ENCODE measurements at regions not wholly inside any gene's neighbourhood (a gene's known extent, or its start where the extent isn't known, plus 50 kb on each side); places are given as distances from the start of the nearest gene placed in this dataset.

DNA sequence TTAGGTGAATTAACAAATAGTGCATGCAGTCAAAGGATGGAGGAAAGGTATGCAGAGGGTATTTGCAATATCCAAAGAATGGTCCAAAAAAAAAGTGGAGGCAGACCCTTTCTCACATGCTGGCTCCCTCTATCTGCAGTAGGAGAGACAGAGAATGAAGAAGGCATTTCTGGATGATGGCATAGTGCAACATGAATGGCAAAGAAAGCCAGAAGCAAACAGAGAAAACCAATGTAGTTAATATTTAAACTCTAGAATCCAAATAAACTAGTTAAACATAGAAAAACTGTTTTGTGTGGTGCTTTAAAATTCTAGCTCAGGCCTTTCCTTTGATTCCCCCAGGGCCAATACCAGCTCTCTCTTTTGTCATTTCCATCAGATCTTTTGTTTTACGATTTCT is 403.1 kb upstream of the WWC1 start:
- Histone ChIP-seq H3K9me3 (no peaks in the 10 kb centered on the region), H3K27ac (no peak overlapping the region), H3K36me3 (no peaks in the 10 kb centered on the region), H3K4me1 (no peaks in the 10 kb centered on the region), H3K4me3 (no peak overlapping the region), H3K27me3 (no peaks in the 10 kb centered on the region)
- intact Hi-C loops (cut with DNase I), result no loop called here
- DNase-seq (no peak), ATAC-seq (no peak), FAIRE-seq (no peak)
- TF ChIP-seq, protein P1, sequence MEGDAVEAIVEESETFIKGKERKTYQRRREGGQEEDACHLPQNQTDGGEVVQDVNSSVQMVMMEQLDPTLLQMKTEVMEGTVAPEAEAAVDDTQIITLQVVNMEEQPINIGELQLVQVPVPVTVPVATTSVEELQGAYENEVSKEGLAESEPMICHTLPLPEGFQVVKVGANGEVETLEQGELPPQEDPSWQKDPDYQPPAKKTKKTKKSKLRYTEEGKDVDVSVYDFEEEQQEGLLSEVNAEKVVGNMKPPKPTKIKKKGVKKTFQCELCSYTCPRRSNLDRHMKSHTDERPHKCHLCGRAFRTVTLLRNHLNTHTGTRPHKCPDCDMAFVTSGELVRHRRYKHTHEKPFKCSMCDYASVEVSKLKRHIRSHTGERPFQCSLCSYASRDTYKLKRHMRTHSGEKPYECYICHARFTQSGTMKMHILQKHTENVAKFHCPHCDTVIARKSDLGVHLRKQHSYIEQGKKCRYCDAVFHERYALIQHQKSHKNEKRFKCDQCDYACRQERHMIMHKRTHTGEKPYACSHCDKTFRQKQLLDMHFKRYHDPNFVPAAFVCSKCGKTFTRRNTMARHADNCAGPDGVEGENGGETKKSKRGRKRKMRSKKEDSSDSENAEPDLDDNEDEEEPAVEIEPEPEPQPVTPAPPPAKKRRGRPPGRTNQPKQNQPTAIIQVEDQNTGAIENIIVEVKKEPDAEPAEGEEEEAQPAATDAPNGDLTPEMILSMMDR (IDR thresholded peaks at IDR 0.05), result no peak
- 31 to 43% methylated on average over 1 of the region's 1 CpG for WGBS, 2 donors

DNA sequence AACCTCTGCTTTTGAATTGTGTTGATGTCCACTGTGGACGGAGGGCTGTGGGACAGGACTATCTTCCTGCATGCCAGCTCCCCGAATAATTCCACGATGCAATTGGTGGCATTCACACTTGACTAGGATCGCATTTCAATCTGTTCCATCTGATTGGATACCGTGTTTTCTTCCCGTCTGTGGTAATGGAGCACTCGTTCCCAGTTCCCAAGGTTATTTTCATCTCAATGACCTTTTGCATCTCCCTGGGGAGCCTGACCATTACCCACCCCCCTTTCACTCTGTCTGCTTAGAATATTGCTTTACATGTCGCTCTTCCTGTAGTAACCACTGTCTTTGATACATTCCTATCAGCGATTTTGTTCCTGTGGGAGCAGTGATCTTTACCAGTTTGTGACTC is 402.2 kb upstream of the WWC1 start:
- H3K4me3 ChIP-seq, result no peak overlapping the region
- intact Hi-C loops (cut with DNase I), result no loop called here
- no peak overlapping the region for H3K27ac ChIP-seq
- no peaks in the 10 kb centered on the region for H3K36me3 ChIP-seq
- ATAC-seq, result no peak
- no peaks in the 10 kb centered on the region for H3K4me1 ChIP-seq
- TF ChIP-seq, protein P1 (IDR thresholded peaks at IDR 0.05), result no peak
- no peaks in the 10 kb centered on the region for H3K27me3 ChIP-seq
- WGBS, 2 donors, result 62 to 68% methylated on average over 9 of the region's 9 CpGs
- no peak for FAIRE-seq
- no peak for DNase-seq
- H3K9me3 ChIP-seq, result no peaks in the 10 kb centered on the region

DNA sequence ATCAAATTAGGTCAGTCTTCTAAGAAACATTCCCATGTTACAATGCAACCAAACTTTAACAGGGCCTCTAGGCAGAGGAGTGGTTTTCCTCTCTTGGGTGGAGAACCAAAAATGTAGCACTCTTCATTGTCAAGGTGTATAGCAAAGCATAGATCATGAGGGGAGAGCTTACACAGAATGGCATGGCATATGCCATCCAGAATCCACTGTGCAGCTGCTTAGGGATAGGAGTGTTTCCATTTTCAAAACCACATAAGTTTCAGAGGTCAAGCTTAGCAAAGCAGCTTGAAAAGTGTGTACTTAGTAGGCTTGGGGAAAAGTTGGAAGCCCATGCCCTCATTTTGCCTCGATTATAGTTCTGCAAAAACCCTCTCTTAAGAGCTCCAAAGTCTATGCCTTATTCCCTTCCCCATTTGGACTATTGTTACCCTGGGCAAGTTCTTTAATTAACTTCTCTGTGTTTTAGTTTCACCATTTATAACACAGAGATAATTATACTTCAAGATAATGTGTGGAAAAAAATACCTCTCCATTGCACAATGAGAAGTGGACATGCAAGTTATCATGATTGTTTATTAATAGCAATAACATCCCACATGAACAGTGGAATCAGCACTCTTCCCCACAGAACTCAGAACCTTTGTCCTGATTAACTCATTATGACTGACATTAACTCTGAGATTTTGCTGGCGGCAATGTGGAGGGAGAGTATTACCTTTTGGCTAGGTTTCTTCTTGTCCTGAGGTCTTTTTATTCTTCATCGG is 398.9 kb upstream of the WWC1 start:
- no peak for DNase-seq
- Histone ChIP-seq H3K4me3 (no peak overlapping the region), H3K4me1 (no peaks in the 10 kb centered on the region), H3K36me3 (no peaks in the 10 kb centered on the region), H3K9me3 (no peaks in the 10 kb centered on the region), H3K27ac (no peak overlapping the region), H3K27me3 (no peaks in the 10 kb centered on the region)
- FAIRE-seq, result no peak
- no peak for ATAC-seq
- TF ChIP-seq, protein P1 (IDR thresholded peaks at IDR 0.05), result no peak
- WGBS, 2 donors, result 76 to 80% methylated on average over 3 of the region's 3 CpGs
- intact Hi-C loops (cut with DNase I), result no loop called here

DNA sequence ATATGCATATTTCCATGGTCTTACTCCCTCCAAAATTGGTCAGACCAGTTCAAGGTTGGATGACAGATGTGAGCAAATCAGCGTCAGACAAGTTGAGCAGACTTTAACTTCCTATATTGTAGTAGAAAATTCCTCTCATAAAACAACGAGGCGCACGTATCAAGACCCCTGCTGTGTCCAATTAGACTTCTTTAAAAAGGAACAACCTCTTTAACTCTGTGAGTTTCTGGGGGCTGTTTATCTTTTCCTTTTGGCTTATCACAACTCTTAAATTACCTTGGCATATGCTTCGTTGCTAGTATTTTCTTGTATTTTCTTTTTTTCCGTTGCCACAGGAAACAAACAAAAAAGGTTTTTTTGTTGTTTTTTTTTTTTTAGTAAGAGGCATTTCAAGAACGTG is 398.2 kb upstream of the WWC1 start:
- Histone ChIP-seq H3K27me3 (no peaks in the 10 kb centered on the region), H3K27ac (no peak overlapping the region), H3K4me3 (no peak overlapping the region), H3K4me1 (no peaks in the 10 kb centered on the region), H3K36me3 (no peaks in the 10 kb centered on the region), H3K9me3 (no peaks in the 10 kb centered on the region)
- intact Hi-C loops (cut with DNase I), result no loop called here
- ATAC-seq, result no peak
- TF ChIP-seq, protein P1 (IDR thresholded peaks at IDR 0.05), result no peak
- no peak for FAIRE-seq
- no peak for DNase-seq
- WGBS, 2 donors, result 59 to 67% methylated on average over 7 of the region's 7 CpGs

DNA sequence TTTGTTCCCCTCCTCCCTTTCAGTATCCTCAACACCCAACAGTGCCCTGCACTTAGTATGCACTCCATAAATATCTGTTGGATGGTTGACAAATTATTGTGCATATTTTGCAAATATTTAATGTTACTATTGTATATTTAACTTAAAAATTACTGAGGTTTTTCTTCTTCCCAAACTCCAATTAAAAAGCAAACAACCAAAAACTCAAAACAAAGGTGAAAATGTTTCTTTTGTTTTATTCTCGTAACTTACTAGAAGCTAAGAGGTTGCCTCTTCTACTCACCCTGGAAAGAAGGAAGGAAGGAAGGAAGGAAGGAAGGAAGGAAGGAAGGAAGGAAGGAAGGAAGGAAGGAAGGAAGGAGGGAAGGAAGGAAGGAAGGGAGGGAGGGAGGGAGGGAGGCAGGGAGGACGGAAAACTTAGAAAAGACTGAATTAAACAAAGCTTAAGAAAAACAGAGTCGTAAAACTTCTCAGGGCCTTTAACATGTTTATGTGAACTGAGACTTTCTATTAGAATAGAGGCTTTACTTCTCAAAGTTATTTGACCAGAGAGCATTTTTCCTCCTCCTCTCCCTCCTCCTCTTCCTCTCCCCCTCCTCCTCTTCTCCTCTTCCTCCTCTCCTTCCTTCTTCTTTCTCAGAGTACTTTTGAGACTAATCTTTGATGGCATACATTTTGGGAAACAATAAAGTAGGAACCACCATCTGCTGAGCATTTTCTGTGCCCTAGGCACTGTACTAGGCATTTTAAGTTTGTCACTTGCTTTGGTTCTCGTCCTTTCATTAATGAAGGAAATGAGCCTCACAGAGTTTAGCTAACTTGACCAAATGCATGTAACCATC is 396.6 kb upstream of the WWC1 start:
- no peak for ATAC-seq
- no peak for DNase-seq
- Histone ChIP-seq H3K4me1 (no peaks in the 10 kb centered on the region), H3K27ac (no peak overlapping the region), H3K9me3 (no peaks in the 10 kb centered on the region), H3K4me3 (no peak overlapping the region), H3K27me3 (no peaks in the 10 kb centered on the region), H3K36me3 (no peaks in the 10 kb centered on the region)
- WGBS, 2 donors, result 66 to 76% methylated on average over 4 of the region's 4 CpGs
- FAIRE-seq, result no peak
- TF ChIP-seq, protein P1 (IDR thresholded peaks at IDR 0.05), result no peak
- intact Hi-C loops (cut with DNase I), result no loop called here

Measured in pancreas (tissue), 10 donors.